ENCODE measurements at regions not wholly inside any gene's neighbourhood (a gene's known extent, or its start where the extent isn't known, plus 50 kb on each side); places are given as distances from the start of the nearest gene placed in this dataset.
A peak's percentile ranks its signal among the peaks of the same experiment; 100 is the strongest.

GRCh38 chr9:2477755-2478154 is 143.8 kb upstream of the VLDLR start:
- H3K27me3 ChIP-seq (ENCODE audit: insufficient read depth) = no peaks in the 10 kb centered on the region
- no peaks in the 10 kb centered on the region for H3K79me2 ChIP-seq (replicated peaks; ENCODE audit: insufficient read depth)
- Mint-ChIP-seq H3K27ac (no peak overlapping the region), H3K9me3 (no peaks in the 10 kb centered on the region), H3K36me3 (ENCODE audit: low read depth) (peaks cover 1% of the 10 kb centered on the region; the same call in 1 of the 3 replicates), H3K4me3 (no peak overlapping the region), H3K27me3 (ENCODE audit: insufficient read depth, low read depth, poor library complexity) (no peaks in the 10 kb centered on the region), H3K4me1 (peaks cover 9% of the 10 kb centered on the region; the same call in 2 of the 3 replicates)
- no peak overlapping the region for H3K4me3 ChIP-seq
- no peak for ATAC-seq
- peak overlapping the region; percentile 22; the same call in 1 of the 2 replicates for H3K4me2 ChIP-seq
- no peaks in the 10 kb centered on the region for H3K9me2 ChIP-seq (ENCODE audit: insufficient read depth)
- no peak overlapping the region for H3K27ac ChIP-seq (ENCODE audit: low read depth)
- H3F3A ChIP-seq (replicated peaks; ENCODE audit: low read depth) = no peaks in the 10 kb centered on the region
- no peaks in the 10 kb centered on the region for H3K36me3 ChIP-seq (ENCODE audit: insufficient read depth)
- H2AFZ ChIP-seq = no peak overlapping the region
- no peak for DNase-seq (ENCODE audit: low spot score)
- H4K20me1 ChIP-seq (replicated peaks; ENCODE audit: insufficient read depth) = no peaks in the 10 kb centered on the region
- peaks cover 7% of the 10 kb centered on the region; the same call in 1 of the 2 replicates for H3K4me1 ChIP-seq (ENCODE audit: insufficient read depth)
- no peak for TF ChIP-seq STAT1 (IDR thresholded peaks at IDR 0.05; ENCODE audit: unreplicated experiment)
- TF ChIP-seq EZH2 (IDR thresholded peaks at IDR 0.05; ENCODE audit: low read depth, unreplicated experiment) = no peak
- no peak for TF ChIP-seq EZH2phosphoT487 (IDR thresholded peaks at IDR 0.05; ENCODE audit: unreplicated experiment)

GRCh38 chr9:2478421-2478820 is 143.2 kb upstream of the VLDLR start:
- H3K4me1 Mint-ChIP-seq = peaks cover 9% of the 10 kb centered on the region; the same call in 2 of the 3 replicates
- H3K9me3 Mint-ChIP-seq = no peaks in the 10 kb centered on the region
- Histone ChIP-seq H3K79me2 (replicated peaks; ENCODE audit: insufficient read depth) (no peaks in the 10 kb centered on the region), H3F3A (replicated peaks; ENCODE audit: low read depth) (no peaks in the 10 kb centered on the region), H3K27ac (ENCODE audit: low read depth) (no peak overlapping the region), H3K4me1 (ENCODE audit: insufficient read depth) (peaks cover 7% of the 10 kb centered on the region; the same call in 1 of the 2 replicates), H3K27me3 (ENCODE audit: insufficient read depth) (no peaks in the 10 kb centered on the region), H3K9me2 (ENCODE audit: insufficient read depth) (no peaks in the 10 kb centered on the region), H3K36me3 (ENCODE audit: insufficient read depth) (no peaks in the 10 kb centered on the region), H2AFZ (no peak overlapping the region), H3K4me3 (no peak overlapping the region), H4K20me1 (replicated peaks; ENCODE audit: insufficient read depth) (no peaks in the 10 kb centered on the region), H3K4me2 (no peak overlapping the region)
- H3K36me3 Mint-ChIP-seq (ENCODE audit: low read depth) = no peaks in the 10 kb centered on the region
- no peak for DNase-seq (ENCODE audit: low spot score)
- no peaks in the 10 kb centered on the region for H3K27me3 Mint-ChIP-seq (ENCODE audit: insufficient read depth, low read depth, poor library complexity)
- TF ChIP-seq EZH2phosphoT487 (IDR thresholded peaks at IDR 0.05; ENCODE audit: unreplicated experiment) (no peak), STAT1 (IDR thresholded peaks at IDR 0.05; ENCODE audit: unreplicated experiment) (no peak), CREB1 (CRISPR knock-in tag; IDR thresholded peaks at IDR 0.05; ENCODE audit: low read depth) (no peak), ZNF331 (CRISPR knock-in tag; IDR thresholded peaks at IDR 0.05; ENCODE audit: low read depth) (no peak), CTCF (conservative IDR thresholded peaks at IDR 0.05; ENCODE audit: low read depth in 2 of 2) (no peak), ZNF114 (CRISPR knock-in tag; IDR thresholded peaks at IDR 0.05) (no peak), JUNB (IDR thresholded peaks at IDR 0.05; ENCODE audit: unreplicated experiment) (no peak), EZH2 (IDR thresholded peaks at IDR 0.05; ENCODE audit: low read depth, unreplicated experiment) (no peak), ZNF462 (CRISPR knock-in tag; IDR thresholded peaks at IDR 0.05) (no peak), REST (IDR thresholded peaks at IDR 0.05; ENCODE audit: unreplicated experiment) (no peak), NANOG (IDR thresholded peaks at IDR 0.05; ENCODE audit: borderline replicate concordance) (no peak)
- no peak for ATAC-seq
- no peak overlapping the region for H3K4me3 Mint-ChIP-seq
- H3K27ac Mint-ChIP-seq = no peak overlapping the region
